ENCODE measurements at regions not wholly inside any gene's neighbourhood (a gene's known extent, or its start where the extent isn't known, plus 50 kb on each side); places are given as distances from the start of the nearest gene placed in this dataset.
"Not testable (repeated sequence)": the region's sequence is repeated elsewhere in the genome, so short reads cannot be mapped to it uniquely, and the experiment has no call there.

- DNase-seq (ENCODE audit: low read depth) = no peak
Observed at GRCh38 chrX:13420545-13421183, 100.8 kb upstream of the ATXN3L start.

- DNase-seq (ENCODE audit: low read depth) = no peak
Observed at GRCh38 chrX:13419918-13420317, 100.1 kb upstream of the ATXN3L start.

DNA sequence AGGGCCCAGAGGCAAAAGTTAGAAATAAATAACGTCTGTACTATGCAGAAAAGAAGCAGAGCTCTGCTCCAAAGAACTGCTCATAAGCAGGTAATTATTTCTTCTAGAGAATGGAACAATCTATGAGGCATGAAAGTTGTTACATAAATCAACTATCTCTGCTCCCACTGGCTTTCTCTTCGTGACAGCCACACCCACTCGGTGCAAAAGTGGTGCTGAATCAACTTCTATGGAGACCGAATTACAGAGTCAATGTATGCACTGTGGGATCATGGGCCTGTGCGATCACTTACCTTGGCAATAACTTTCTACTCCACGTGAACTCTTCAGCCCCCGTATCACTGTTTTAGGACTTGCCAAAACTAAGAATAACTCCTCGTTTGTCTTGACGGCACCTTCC lies 99.4 kb upstream of the ATXN3L start:
- DNase-seq (ENCODE audit: low read depth) = no peak

GRCh38 chrX:13418126-13419097 lies 98.6 kb upstream of the ATXN3L start:
- peak; percentile 18 for DNase-seq (ENCODE audit: low read depth)

GRCh38 chrX:13415509-13415908 lies 95.7 kb upstream of the ATXN3L start:
- no peak for DNase-seq (ENCODE audit: low read depth)

DNA sequence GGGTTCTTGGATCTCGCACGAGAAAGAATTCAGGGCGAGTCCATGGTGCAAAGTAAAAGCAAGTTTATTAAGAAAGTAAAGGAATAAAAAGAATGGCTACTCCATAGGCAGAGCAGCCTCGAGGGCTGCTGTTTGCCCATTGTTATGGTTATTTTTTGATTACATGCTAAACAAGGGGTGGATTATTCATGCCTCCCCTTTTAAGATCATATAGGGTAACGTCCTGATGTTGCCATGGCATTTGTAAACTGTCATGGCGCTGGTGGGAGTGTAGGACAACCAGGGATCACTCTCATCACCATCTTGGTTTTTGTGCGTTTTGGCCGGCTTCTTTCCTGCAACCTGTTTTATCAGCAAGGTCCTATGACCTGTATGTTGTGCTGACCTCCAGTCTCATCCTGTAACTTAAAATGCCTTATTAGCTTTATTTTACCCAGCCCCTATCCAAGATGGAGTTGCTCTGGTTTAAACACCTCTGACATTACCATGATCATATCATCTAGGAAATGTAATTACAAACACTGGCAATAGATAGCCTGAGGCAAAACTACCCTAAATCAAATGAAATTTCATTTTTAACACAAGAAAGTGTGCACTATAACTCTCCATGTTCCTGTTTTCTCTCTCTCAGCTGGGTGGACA lies 94.3 kb upstream of the ATXN3L start:
- DNase-seq (ENCODE audit: low read depth) = no peak

DNA sequence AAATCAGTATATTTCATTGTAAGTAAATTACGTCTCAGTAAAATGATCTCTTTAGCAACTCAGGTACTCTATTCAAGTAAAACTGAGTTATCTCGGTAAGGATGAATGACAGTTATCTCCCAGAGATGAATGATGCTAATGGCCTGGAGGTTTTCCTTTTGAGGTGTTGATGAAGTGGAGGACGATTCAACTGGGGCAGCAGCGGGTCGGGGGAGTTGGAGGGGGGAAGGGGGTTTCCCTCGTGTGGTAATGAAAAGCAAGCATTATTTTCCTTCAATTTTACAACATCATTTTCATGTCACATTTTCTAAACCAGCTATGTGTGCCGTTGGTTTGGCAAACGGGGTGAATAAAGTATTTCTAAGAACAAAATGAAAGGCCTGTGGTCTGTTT lies 92.4 kb upstream of the ATXN3L start:
- no peak for DNase-seq (ENCODE audit: low read depth)

DNA sequence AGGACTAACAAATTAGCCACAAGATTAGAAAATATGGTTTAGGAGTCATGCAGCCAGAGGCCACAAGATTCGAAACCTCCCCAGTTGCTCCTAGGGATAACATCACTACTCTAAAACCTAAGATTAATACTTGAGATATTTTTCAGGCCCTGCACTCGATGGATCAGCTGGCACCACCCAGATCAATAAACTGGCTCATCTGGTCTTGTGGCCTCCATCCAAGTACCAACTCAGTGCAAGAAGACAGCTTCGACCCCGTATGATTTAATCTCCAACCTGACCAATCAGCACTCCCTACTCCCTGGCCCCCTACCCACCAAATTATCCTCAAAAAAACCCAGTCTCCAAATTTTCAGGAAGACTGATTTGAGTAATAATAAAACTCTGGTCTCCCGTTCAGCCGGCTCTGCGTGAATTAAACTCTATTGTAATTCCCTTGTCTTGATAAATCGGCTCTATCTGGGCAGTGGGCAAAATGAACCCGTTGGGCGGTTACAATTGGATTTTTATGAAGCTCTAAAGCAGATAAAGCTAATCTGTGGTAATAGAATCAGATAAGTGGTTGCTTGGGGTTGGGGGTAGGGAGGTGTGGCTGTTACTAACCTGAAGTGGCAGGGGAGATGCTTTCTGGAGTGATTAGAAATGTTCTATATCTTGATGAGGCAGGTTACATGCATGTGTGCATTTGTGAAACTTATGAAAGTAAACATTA lies 91.8 kb upstream of the ATXN3L start:
- DNase-seq (ENCODE audit: low read depth) = no peak

DNA sequence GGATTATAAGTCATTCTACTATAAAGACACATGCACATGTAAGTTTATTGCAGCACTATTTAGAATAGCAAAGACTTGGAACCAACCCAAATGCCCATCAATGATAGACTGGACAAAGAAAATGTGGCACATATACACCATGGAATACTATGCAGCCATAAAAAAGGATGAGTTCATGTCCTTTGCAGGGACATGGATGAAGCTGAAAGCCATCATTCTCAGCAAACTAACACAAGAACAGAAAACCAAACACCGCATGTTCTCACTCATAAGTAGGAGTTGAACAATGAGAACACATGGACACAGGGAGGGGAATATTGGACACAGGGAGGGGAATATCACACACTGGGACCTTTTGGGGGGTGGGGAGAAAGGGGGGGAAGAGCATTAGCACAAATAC lies 88.7 kb upstream of the ATXN3L start:
- DNase-seq (ENCODE audit: low read depth) = not testable (repeated sequence)

DNA sequence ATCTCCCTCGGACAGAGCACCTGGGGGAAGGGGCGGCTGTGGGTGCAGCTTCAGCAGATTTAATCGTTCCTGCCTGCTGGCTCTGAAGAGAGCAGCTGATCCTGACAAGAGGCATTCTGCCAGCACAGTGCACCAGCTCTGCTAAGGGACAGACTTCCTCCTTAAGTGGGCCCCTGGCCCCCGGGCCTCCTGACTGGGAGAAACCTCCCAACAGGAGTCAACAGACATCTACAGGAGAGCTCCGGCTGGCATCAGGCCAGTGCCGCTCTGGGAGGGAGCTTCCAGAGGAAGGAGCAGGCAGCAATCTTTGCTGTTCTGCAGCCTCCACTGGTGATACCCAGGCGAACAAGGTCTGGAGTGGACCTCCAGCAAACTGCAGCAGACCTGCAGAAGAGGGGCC lies 84.9 kb upstream of the ATXN3L start:
- DNase-seq (ENCODE audit: low read depth) = not testable (repeated sequence)

- DNase-seq (ENCODE audit: low read depth) = no peak
Observed at GRCh38 chrX:13404364-13404763, 84.5 kb upstream of the ATXN3L start.

DNA sequence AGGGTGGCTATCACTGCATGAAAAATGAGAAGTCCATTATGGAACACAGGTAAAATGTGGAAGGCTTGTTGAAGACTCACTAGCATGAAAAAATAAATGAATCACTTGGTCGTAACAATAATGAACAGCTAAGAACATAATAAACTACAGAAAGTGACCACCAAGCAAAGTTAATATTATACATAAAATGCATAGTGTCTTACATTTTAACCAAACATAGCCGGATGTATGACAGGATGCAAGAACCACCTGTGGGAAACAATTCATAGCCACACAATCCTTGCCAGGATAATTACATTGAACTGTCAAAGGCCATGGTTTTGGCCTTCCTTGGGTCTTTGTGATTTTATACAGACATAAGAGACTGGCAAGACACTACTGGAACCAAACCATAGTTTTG lies 81.9 kb upstream of the ATXN3L start:
- DNase-seq (ENCODE audit: low read depth) = no peak

GRCh38 chrX:13398839-13399238 lies 79.0 kb upstream of the ATXN3L start:
- no peak for DNase-seq (ENCODE audit: low read depth)

DNA sequence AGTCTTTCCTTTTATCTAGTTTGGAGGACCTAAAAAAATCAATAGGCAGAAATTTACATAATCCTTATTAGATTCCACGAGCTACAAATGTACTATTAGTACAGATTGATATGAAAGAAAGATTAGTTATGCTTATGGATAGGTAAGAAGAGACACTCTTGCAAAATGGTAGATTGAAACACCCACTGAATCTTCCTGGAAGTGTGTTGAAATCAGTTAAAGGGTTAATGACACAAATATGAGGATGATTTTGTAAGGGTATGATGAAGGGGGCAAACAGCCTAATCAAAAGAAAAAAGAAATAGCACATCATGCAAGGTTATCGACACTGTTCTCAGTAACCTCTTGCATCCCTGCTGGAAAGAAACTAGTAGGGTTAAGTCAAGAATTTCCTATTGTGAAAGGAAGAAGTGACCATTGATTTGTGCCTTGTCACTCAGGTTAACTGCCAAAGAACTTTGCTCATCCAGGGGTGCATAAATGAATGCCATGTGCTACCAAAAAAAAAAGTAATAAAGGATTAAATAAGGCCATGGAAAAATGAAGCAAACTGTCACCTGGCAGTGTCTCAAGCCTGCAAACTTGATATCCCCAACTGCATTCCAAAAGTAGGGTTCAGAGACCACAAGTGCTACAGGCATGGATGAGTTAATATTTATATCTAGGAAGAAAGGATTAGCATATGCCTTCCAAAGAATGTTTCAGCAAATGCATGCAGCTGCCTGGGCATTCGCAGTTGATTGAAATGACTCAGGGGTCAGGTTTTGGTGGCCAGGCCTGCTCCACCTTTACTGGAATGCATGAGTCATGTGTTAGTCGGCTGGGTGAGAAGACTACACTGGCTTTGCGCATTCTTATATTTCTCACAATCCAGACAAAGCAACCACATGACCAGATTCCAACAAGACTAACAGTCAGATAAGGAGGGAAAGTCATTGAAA lies 78.3 kb upstream of the ATXN3L start:
- peak; percentile 98 for DNase-seq (ENCODE audit: low read depth)

DNA sequence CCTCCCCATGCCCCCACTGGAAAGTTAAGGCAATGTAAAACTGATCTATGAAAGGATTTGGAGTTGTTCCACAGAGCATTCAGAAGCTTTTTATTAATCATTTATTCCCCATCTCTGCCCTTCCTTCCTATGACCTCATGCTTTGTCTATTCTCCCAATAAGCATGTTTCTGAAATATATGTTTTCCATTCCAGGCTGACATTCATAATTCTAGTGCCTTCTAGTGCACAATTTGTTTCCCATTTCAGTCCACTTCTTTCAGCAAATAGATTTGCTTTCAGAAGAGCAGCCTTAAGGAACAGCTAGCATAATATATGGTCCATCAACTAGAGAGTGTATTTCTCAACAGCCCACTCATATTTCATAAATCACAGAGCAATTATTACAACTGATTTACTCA lies 77.1 kb upstream of the ATXN3L start:
- peak; percentile 38 for DNase-seq (ENCODE audit: low read depth)

- no peak for DNase-seq (ENCODE audit: low read depth)
Observed at GRCh38 chrX:13389501-13389900, 69.6 kb upstream of the ATXN3L start.

DNA sequence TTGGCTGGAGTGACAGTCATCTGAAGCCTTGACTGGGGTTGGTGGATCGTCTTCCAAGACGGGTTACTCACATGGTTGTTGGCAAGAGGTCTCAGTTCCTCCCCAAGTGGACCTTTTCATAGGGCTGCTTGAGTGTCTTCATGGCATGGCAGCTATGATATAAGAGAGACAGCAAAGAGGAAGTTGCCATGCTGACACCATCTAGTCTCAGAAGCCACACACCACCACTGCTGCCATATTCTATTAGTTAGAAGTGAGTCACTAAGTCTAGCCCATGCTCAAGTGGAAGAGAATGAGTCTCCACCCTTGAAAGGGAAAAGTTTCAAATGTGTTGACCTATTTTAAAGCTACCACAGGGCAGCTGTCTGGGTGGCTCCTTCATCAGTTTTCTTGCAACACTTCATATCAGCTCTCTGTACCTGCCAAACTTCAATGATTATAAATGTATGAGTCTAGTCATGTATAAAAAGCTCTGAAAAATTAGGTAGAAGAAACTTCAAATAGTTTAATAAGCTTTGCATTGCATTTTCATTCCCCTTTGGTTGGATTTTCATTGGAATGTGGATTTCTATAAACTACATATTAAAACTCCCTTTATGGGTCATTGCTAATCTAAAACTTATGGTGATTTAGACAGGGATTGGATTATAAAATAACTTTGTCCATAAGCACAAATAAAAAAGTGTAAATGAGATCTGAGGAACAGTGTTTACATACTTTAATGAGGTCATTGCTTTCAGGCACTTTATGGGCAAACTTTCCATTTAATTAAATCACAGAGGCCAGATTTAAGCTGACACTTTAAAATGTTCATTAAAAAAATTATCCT lies 68.0 kb upstream of the ATXN3L start:
- peak; percentile 25 for DNase-seq (ENCODE audit: low read depth)

DNA sequence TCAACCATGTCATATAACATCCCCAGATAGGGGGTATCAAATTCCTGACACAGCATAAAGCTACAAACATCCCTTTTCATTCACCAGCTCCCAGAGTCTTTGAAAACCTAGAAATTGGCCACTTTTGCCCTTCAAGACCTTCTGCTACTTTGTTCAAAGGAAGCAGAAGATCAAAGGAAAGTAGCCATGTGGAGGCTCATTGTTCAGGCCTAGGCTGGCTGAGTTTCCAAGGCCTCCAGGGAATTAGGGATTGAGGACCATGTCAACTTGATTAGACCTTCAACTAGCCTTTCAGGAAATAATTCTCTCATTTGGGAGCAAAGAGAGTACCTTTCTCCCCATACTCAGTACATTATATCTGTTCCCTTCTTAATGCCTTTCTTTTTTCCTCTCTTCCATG lies 66.8 kb upstream of the ATXN3L start:
- DNase-seq (ENCODE audit: low read depth) = no peak

DNA sequence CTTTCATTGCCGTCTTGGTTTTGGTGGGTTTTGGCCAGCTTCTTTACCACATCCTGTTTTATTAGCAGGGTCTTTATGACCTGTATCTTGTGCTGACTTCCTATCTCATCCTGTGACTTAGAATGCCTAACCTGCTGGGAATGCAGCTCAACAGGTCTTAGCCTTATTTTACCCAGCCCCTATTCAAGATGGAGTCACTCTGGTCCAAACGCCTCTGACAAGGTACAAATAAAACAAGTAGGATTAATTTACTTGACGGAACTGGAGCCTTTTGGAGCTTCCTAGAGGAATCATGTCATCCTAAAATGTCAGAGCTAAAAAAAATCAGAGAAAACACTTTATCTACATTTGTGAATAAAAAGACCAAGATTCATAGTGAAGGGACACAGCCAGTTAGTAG lies 66.2 kb upstream of the ATXN3L start:
- DNase-seq (ENCODE audit: low read depth) = no peak

DNA sequence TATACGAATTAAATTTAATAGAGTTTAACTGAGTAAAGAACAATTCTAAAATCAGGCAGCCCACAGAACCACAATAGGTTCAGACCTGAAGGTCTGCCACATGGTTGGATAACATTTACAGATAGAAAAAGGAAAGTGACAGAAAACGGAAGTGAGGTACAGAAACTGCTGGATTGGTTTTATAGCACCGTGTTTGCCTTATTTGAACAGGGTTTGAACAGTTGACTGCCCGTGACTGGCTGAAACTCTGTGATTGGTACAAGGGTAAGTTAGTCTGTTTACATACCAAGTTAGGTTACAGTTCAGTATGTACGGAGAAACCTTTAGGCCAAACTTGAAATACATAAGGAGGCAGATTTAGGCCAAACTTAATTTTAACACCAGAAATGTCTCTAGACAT lies 64.1 kb upstream of the ATXN3L start:
- no peak for DNase-seq (ENCODE audit: low read depth)
